Endodermal cell (in vitro differentiated cells): ENCODE measurements at regions not wholly inside any gene's neighbourhood (a gene's known extent, or its start where the extent isn't known, plus 50 kb on each side); places are given as distances from the start of the nearest gene placed in this dataset.

Experiments
- DNase-seq: peaks from one replicate; pipeline ENCODE4 v3.0.0-alpha.2; 2017
- H3K27ac ChIP-seq: 2 replicates; pipeline ENCODE4 v1.5.1; 2013; ENCODE audit warnings: mild to moderate bottlenecking, low read depth, low read length, moderate library complexity
- H3K27me3 ChIP-seq: 2 replicates; pipeline ENCODE4 v1.6.1; 2013; ENCODE audit warnings: mild to moderate bottlenecking, low read length, moderate library complexity; ENCODE audit not compliant: insufficient read depth, control insufficient read depth, poor library complexity, severe bottlenecking
- H3K36me3 ChIP-seq: 2 replicates; pipeline ENCODE4 v1.7.0; 2013; ENCODE audit warnings: mild to moderate bottlenecking, low read length, moderate library complexity; ENCODE audit not compliant: control insufficient read depth, insufficient read depth
- H3K4me1 ChIP-seq: one replicate; pipeline ENCODE4 v1.7.0; 2013; ENCODE audit warnings: low read length; ENCODE audit not compliant: control insufficient read depth, insufficient read depth
- H3K4me3 ChIP-seq: 2 replicates; pipeline ENCODE4 v1.5.1; 2013; ENCODE audit warnings: mild to moderate bottlenecking, low read length, moderate library complexity
- H3K9ac ChIP-seq: 2 replicates; pipeline ENCODE4 v1.6.1; 2013; ENCODE audit warnings: mild to moderate bottlenecking, low read length, moderate library complexity; ENCODE audit not compliant: poor library complexity, severe bottlenecking; ENCODE audit errors: extremely low read depth
- H3K9me3 ChIP-seq: 2 replicates; pipeline ENCODE4 v1.6.1; 2013; ENCODE audit warnings: mild to moderate bottlenecking, low read length, moderate library complexity; ENCODE audit not compliant: control insufficient read depth
- H3K27ac Mint-ChIP-seq: 2 replicates; pipeline ENCODE4 v1.8.0; 2020; ENCODE audit warnings: mixed read lengths
- H3K27me3 Mint-ChIP-seq: 2 replicates; pipeline ENCODE4 v1.8.0; 2021; ENCODE audit warnings: mild to moderate bottlenecking, mixed read lengths; ENCODE audit not compliant: insufficient read depth
- H3K36me3 Mint-ChIP-seq: 2 replicates; pipeline ENCODE4 v1.8.0; 2020; ENCODE audit warnings: low read depth, mixed read lengths
- H3K4me1 Mint-ChIP-seq: 2 replicates; pipeline ENCODE4 v1.8.0; 2020; ENCODE audit warnings: mixed read lengths
- H3K4me3 Mint-ChIP-seq: 2 replicates; pipeline ENCODE4 v1.8.0; 2020; ENCODE audit warnings: mild to moderate bottlenecking, moderate library complexity, mixed read lengths
- H3K9me3 Mint-ChIP-seq: 2 replicates; pipeline ENCODE4 v1.8.0; 2020; ENCODE audit warnings: mild to moderate bottlenecking, mixed read lengths
- CTCF ChIP-seq: fragments of 200-600 bp; sonication (generic); conservative IDR thresholded peaks from 2 replicates; pipeline ENCODE4 v1.5.0; 2021; ENCODE audit warnings: antibody characterized with exemption, mild to moderate bottlenecking
- WGBS, 2 experiments: methylation state at CpG; one replicate each; pipeline versions ENCODE4 v1.1.5 to v1.1.7; 2013; ENCODE audit warnings: missing lambda C conversion rate in 2 of 2, mixed read lengths in 1 of 2; ENCODE audit not compliant: insufficient coverage in 1 of 2, insufficient read length in 1 of 2; 5-methylcytosine and 5-hydroxymethylcytosine counted together

DNA sequence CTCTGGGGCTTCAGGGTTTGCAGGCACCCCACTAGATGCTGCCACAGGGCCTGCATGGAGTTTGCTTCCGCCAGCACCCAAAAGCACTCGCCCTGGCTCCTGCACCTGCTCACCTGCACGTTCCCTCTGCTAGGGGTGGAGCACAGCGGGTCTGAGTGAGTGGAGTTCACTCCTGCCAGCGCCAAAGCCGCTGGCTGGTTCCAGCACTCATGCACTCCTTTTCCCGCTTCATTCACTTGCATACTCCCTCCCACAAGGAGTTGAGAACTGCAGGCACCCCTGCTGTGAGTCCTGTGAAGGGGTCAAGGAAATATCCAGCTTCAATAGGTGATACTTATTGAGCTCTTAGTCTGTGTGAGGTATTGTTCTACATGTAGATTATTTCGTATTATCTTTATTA lies 537.5 kb downstream of the NR2F2 start:
- Mint-ChIP-seq H3K27me3 (peaks cover 3% of the 10 kb centered on the region), H3K4me1 (peaks cover 27% of the 10 kb centered on the region), H3K27ac (no peak overlapping the region), H3K9me3 (peaks cover 19% of the 10 kb centered on the region), H3K36me3 (peaks cover 23% of the 10 kb centered on the region), H3K4me3 (no peak overlapping the region)
- Histone ChIP-seq H3K4me1 (no peaks in the 10 kb centered on the region), H3K4me3 (no peak overlapping the region), H3K36me3 (no peaks in the 10 kb centered on the region), H3K9ac (no peak overlapping the region), H3K27ac (no peak overlapping the region), H3K9me3 (peaks cover 5% of the 10 kb centered on the region), H3K27me3 (no peaks in the 10 kb centered on the region)
- 85% methylated on average over 7 of the region's 8 CpGs; no CpG with 5 or more reads in 1 of the 2 experiments for WGBS, 2 experiments
- TF ChIP-seq CTCF: no peak
- peak; percentile 61 for DNase-seq

DNA sequence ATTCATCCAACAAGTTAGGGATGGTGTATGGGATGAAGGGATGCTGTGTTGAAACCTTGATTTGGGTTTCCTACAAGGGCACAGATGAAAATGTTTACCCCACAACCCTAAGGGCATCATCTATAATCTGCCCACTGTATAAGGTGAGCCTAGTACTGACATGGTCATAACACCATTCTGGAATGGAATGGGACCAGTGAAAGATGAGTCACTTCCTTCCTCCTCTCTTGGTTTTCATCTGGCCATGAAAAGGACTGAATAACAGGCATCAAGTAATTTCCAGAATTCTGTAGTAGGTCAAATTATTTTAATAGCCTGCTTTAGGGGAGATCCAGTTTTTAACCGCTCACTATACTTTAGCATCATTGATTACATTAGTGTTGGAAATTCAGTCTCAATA lies 538.6 kb downstream of the NR2F2 start:
- H3K27ac ChIP-seq: no peak overlapping the region
- DNase-seq: no peak
- no peak for TF ChIP-seq CTCF
- no peak overlapping the region for H3K27ac Mint-ChIP-seq
- peaks cover 3% of the 10 kb centered on the region for H3K27me3 Mint-ChIP-seq
- H3K36me3 Mint-ChIP-seq: peaks cover 23% of the 10 kb centered on the region
- no peaks in the 10 kb centered on the region for H3K4me1 ChIP-seq
- no peak overlapping the region for H3K9ac ChIP-seq
- H3K4me3 ChIP-seq: no peak overlapping the region
- H3K4me1 Mint-ChIP-seq: peaks cover 38% of the 10 kb centered on the region
- peaks cover 5% of the 10 kb centered on the region for H3K9me3 ChIP-seq
- H3K4me3 Mint-ChIP-seq: no peak overlapping the region
- H3K36me3 ChIP-seq: no peaks in the 10 kb centered on the region
- 100% methylated on average over 1 of the region's 1 CpG; no CpG with 5 or more reads in 1 of the 2 experiments for WGBS, 2 experiments
- peaks cover 19% of the 10 kb centered on the region for H3K9me3 Mint-ChIP-seq
- H3K27me3 ChIP-seq: no peaks in the 10 kb centered on the region

GRCh38 chr15:96869790-96870189 lies 539.3 kb downstream of the NR2F2 start:
- DNase-seq: no peak
- Histone ChIP-seq H3K27me3 (no peaks in the 10 kb centered on the region), H3K36me3 (no peaks in the 10 kb centered on the region), H3K4me3 (no peak overlapping the region), H3K9ac (no peak overlapping the region), H3K27ac (no peak overlapping the region), H3K4me1 (no peaks in the 10 kb centered on the region), H3K9me3 (peaks cover 5% of the 10 kb centered on the region)
- no peak for TF ChIP-seq CTCF
- H3K4me3 Mint-ChIP-seq: no peak overlapping the region
- 80 to 100% methylated on average over 1 of the region's 1 CpG for WGBS, 2 experiments
- peaks cover 41% of the 10 kb centered on the region for H3K4me1 Mint-ChIP-seq
- H3K36me3 Mint-ChIP-seq: peaks cover 23% of the 10 kb centered on the region
- peaks cover 19% of the 10 kb centered on the region for H3K9me3 Mint-ChIP-seq
- peaks cover 3% of the 10 kb centered on the region for H3K27me3 Mint-ChIP-seq
- H3K27ac Mint-ChIP-seq: no peak overlapping the region
